HepG2 (cell line): ENCODE measurements at regions not wholly inside any gene's neighbourhood (a gene's known extent, or its start where the extent isn't known, plus 50 kb on each side); places are given as distances from the start of the nearest gene placed in this dataset.
A peak's percentile ranks its signal among the peaks of the same experiment; 100 is the strongest.

Experiments
- ARNT ChIP-seq: fragments of 450-650 bp; IDR thresholded peaks from 2 replicates; pipeline ENCODE4 v1.6.1; 2017
- BORCS8-MEF2B ChIP-seq: sonication (generic); formaldehyde crosslinking; IDR thresholded peaks from 2 replicates; pipeline ENCODE4 v1.8.0; 2022; ENCODE audit warnings: mild to moderate bottlenecking, missing genetic modification reagents
- GFI1 ChIP-seq: sonication (generic); formaldehyde crosslinking; IDR thresholded peaks from 2 replicates; pipeline ENCODE4 v1.5.0; 2020; ENCODE audit warnings: missing genetic modification reagents, mild to moderate bottlenecking, borderline replicate concordance
- HOXD1 ChIP-seq: sonication (generic); formaldehyde crosslinking; IDR thresholded peaks from 2 replicates; pipeline ENCODE4 v1.5.0; 2020; ENCODE audit warnings: missing genetic modification reagents
- IRX3 ChIP-seq: sonication (generic); formaldehyde crosslinking; IDR thresholded peaks from 2 replicates; pipeline ENCODE4 v1.8.1; 2023; ENCODE audit warnings: mild to moderate bottlenecking, low read depth, missing genetic modification reagents, borderline replicate concordance
- MEIS2 ChIP-seq: sonication (generic); formaldehyde crosslinking; IDR thresholded peaks from 2 replicates; pipeline ENCODE4 v1.9.0; 2021; ENCODE audit warnings: mild to moderate bottlenecking, missing genetic modification reagents
- MXI1 ChIP-seq: IDR thresholded peaks from 3 replicates; pipeline ENCODE4 v1.6.1; 2012; ENCODE audit warnings: low read depth, low read length, inconsistent platforms, borderline replicate concordance
- POGZ ChIP-seq: sonication (generic); formaldehyde crosslinking; IDR thresholded peaks from 2 replicates; pipeline ENCODE4 v1.4.0; 2020; ENCODE audit warnings: mild to moderate bottlenecking, missing genetic modification reagents
- RXRB ChIP-seq: IDR thresholded peaks from 2 replicates; pipeline ENCODE4 v1.6.1; 2016; ENCODE audit warnings: borderline replicate concordance, missing genetic modification reagents, missing compliant biosample characterization
- SCMH1 ChIP-seq: sonication (generic); formaldehyde crosslinking; IDR thresholded peaks from 2 replicates; pipeline ENCODE4 v1.9.0; 2021; ENCODE audit warnings: missing genetic modification reagents, mild to moderate bottlenecking, borderline replicate concordance
- SMAD9 ChIP-seq: sonication (generic); formaldehyde crosslinking; IDR thresholded peaks from 2 replicates; pipeline ENCODE4 v1.5.1; 2020; ENCODE audit warnings: mild to moderate bottlenecking, missing genetic modification reagents
- SRSF9 ChIP-seq: fragments of 200-400 bp; formaldehyde crosslinking; IDR thresholded peaks from 2 replicates; pipeline ENCODE4 v1.6.1; 2018; ENCODE audit warnings: borderline replicate concordance, mild to moderate bottlenecking, low read depth, low read length; ENCODE audit not compliant: insufficient read depth, poor library complexity, severe bottlenecking
- ZFP41 ChIP-seq: sonication (generic); formaldehyde crosslinking; IDR thresholded peaks from 2 replicates; pipeline ENCODE4 v1.4.0; 2020; ENCODE audit warnings: mild to moderate bottlenecking, missing genetic modification reagents, borderline replicate concordance
- ZMYM2 ChIP-seq: sonication (generic); formaldehyde crosslinking; IDR thresholded peaks from 2 replicates; pipeline ENCODE4 v1.8.0; 2022; ENCODE audit warnings: mild to moderate bottlenecking, missing genetic modification reagents
- ZNF354B ChIP-seq: sonication (generic); formaldehyde crosslinking; IDR thresholded peaks from 2 replicates; pipeline ENCODE4 v1.8.0; 2022; ENCODE audit warnings: mild to moderate bottlenecking, missing genetic modification reagents
- ZNF367 ChIP-seq: sonication (generic); formaldehyde crosslinking; IDR thresholded peaks from 2 replicates; pipeline ENCODE4 v1.4.0; 2020; ENCODE audit warnings: missing genetic modification reagents, borderline replicate concordance
- ZNF724P ChIP-seq: sonication (generic); formaldehyde crosslinking; IDR thresholded peaks from 2 replicates; pipeline ENCODE4 v1.8.0; 2022; ENCODE audit warnings: missing genetic modification reagents, borderline replicate concordance
- ZSCAN22 ChIP-seq: sonication (generic); formaldehyde crosslinking; IDR thresholded peaks from 2 replicates; pipeline ENCODE4 v1.4.0; 2020; ENCODE audit warnings: mild to moderate bottlenecking, missing genetic modification reagents
- TF ChIP-seq, protein P1 (sequence below): sonication (generic); formaldehyde crosslinking; IDR thresholded peaks from 2 replicates; pipeline ENCODE4 v1.4.0; 2020; ENCODE audit warnings: missing genetic modification reagents
- TF ChIP-seq, protein P2 (sequence below): sonication (generic); formaldehyde crosslinking; IDR thresholded peaks from 2 replicates; pipeline ENCODE4 v1.4.0; 2020; ENCODE audit warnings: mild to moderate bottlenecking, missing genetic modification reagents, borderline replicate concordance
- TF ChIP-seq, protein P3 (sequence below): sonication (generic); formaldehyde crosslinking; IDR thresholded peaks from 2 replicates; pipeline ENCODE4 v1.4.0; 2020; ENCODE audit warnings: missing genetic modification reagents

DNA sequence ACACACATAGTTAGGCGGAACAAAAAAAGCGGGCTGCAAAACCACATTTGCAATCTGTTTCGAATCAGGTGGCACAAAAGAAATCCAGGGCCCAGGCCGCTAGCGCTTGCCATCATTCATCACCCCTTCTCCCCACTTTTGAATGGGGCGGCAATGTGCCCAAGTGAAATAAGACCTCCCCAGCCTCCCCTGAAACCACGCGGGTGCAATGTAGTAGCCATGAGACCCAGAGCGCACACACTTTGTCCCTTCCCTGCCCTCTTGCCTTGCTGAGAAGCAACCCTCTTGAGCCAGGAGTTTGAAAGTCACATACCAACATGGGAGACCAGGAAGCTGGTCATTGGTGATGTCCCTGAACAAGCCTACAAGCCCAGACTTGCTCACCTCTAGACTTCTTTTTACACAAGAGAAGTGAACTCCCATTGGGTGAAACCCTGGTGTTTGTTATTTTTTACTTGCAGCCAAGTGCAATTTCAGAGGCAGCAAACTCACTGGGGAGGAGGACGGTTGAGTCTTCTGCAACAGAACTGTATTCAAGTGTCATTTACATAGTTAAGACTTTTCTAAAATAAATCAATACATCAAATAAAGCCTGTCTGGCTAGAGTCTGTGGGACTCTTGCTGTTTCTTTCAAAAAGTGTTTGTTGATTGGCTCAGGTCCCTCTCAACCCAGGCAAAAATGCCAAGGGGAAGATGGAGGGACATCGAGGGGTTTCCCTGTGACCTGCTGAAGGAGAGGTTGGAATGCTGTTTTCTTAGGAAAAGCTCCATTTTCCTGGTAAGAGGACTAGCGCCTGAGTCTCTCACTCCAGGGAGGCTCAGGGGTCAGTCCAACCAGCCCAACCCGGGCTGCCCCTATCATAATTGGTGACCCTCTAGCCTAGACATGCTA, 138.1 kb upstream of the PTPN1 start (continued):
- TF ChIP-seq, protein P1, sequence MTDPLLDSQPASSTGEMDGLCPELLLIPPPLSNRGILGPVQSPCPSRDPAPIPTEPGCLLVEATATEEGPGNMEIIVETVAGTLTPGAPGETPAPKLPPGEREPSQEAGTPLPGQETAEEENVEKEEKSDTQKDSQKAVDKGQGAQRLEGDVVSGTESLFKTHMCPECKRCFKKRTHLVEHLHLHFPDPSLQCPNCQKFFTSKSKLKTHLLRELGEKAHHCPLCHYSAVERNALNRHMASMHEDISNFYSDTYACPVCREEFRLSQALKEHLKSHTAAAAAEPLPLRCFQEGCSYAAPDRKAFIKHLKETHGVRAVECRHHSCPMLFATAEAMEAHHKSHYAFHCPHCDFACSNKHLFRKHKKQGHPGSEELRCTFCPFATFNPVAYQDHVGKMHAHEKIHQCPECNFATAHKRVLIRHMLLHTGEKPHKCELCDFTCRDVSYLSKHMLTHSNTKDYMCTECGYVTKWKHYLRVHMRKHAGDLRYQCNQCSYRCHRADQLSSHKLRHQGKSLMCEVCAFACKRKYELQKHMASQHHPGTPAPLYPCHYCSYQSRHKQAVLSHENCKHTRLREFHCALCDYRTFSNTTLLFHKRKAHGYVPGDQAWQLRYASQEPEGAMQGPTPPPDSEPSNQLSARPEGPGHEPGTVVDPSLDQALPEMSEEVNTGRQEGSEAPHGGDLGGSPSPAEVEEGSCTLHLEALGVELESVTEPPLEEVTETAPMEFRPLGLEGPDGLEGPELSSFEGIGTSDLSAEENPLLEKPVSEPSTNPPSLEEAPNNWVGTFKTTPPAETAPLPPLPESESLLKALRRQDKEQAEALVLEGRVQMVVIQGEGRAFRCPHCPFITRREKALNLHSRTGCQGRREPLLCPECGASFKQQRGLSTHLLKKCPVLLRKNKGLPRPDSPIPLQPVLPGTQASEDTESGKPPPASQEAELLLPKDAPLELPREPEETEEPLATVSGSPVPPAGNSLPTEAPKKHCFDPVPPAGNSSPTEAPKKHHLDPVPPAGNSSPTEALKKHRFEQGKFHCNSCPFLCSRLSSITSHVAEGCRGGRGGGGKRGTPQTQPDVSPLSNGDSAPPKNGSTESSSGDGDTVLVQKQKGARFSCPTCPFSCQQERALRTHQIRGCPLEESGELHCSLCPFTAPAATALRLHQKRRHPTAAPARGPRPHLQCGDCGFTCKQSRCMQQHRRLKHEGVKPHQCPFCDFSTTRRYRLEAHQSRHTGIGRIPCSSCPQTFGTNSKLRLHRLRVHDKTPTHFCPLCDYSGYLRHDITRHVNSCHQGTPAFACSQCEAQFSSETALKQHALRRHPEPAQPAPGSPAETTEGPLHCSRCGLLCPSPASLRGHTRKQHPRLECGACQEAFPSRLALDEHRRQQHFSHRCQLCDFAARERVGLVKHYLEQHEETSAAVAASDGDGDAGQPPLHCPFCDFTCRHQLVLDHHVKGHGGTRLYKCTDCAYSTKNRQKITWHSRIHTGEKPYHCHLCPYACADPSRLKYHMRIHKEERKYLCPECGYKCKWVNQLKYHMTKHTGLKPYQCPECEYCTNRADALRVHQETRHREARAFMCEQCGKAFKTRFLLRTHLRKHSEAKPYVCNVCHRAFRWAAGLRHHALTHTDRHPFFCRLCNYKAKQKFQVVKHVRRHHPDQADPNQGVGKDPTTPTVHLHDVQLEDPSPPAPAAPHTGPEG (CRISPR knock-in tag): 0 out of 2 replicates have a peak, but pooled peaks have one; percentile 36
- TF ChIP-seq ZNF354B: no peak
- TF ChIP-seq, protein P2, sequence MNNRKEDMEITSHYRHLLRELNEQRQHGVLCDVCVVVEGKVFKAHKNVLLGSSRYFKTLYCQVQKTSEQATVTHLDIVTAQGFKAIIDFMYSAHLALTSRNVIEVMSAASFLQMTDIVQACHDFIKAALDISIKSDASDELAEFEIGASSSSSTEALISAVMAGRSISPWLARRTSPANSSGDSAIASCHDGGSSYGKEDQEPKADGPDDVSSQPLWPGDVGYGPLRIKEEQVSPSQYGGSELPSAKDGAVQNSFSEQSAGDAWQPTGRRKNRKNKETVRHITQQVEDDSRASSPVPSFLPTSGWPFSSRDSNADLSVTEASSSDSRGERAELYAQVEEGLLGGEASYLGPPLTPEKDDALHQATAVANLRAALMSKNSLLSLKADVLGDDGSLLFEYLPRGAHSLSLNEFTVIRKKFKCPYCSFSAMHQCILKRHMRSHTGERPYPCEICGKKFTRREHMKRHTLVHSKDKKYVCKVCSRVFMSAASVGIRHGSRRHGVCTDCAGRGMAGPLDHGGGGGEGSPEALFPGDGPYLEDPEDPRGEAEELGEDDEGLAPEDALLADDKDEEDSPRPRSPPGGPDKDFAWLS (CRISPR knock-in tag): no peak
- TF ChIP-seq MEIS2: no peak
- no peak for TF ChIP-seq POGZ (CRISPR knock-in tag)
- TF ChIP-seq ZSCAN22 (CRISPR knock-in tag): no peak
- TF ChIP-seq ZNF724P: no peak
- no peak for TF ChIP-seq SRSF9
- no peak for TF ChIP-seq MXI1
- no peak for TF ChIP-seq IRX3 (CRISPR knock-in tag)
- TF ChIP-seq ARNT: no peak
- TF ChIP-seq SMAD9: no peak
- 0 out of 2 replicates have a peak, but pooled peaks have one; percentile 11 for TF ChIP-seq RXRB (CRISPR knock-in tag)
- TF ChIP-seq BORCS8-MEF2B (CRISPR knock-in tag): no peak
- TF ChIP-seq ZMYM2 (CRISPR knock-in tag): no peak
- no peak for TF ChIP-seq GFI1 (CRISPR knock-in tag)
- TF ChIP-seq, protein P3, sequence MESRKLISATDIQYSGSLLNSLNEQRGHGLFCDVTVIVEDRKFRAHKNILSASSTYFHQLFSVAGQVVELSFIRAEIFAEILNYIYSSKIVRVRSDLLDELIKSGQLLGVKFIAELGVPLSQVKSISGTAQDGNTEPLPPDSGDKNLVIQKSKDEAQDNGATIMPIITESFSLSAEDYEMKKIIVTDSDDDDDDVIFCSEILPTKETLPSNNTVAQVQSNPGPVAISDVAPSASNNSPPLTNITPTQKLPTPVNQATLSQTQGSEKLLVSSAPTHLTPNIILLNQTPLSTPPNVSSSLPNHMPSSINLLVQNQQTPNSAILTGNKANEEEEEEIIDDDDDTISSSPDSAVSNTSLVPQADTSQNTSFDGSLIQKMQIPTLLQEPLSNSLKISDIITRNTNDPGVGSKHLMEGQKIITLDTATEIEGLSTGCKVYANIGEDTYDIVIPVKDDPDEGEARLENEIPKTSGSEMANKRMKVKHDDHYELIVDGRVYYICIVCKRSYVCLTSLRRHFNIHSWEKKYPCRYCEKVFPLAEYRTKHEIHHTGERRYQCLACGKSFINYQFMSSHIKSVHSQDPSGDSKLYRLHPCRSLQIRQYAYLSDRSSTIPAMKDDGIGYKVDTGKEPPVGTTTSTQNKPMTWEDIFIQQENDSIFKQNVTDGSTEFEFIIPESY: peak; percentile 62; the same call in 1 of the 2 replicates
- no peak for TF ChIP-seq HOXD1 (CRISPR knock-in tag)
- TF ChIP-seq ZNF367 (CRISPR knock-in tag): no peak
- no peak for TF ChIP-seq SCMH1 (CRISPR knock-in tag)
- no peak for TF ChIP-seq ZFP41
